HT1080 (cell line): ENCODE measurements at regions not wholly inside any gene's neighbourhood (a gene's known extent, or its start where the extent isn't known, plus 50 kb on each side); places are given as distances from the start of the nearest gene placed in this dataset.

Experiments
- DNase-seq: peaks from one replicate; pipeline ENCODE4 v3.0.0-alpha.2; 2015; ENCODE audit warnings: low read depth

- no peak for DNase-seq
Measured at GRCh38 chr3:116848248-116848829, 138.8 kb downstream of the TUSC7 start.

- DNase-seq: no peak
Measured at GRCh38 chr3:116849261-116849688, 139.7 kb downstream of the TUSC7 start.

- DNase-seq: no peak
Measured at GRCh38 chr3:116852803-116853202, 143.2 kb downstream of the TUSC7 start.

GRCh38 chr3:116863270-116863770 lies 153.7 kb downstream of the TUSC7 start:
- no peak for DNase-seq

- peak; percentile 20 for DNase-seq
Measured at GRCh38 chr3:116863822-116864589, 154.4 kb downstream of the TUSC7 start.

GRCh38 chr3:116864590-116864927 lies 155.0 kb downstream of the TUSC7 start:
- DNase-seq: no peak

GRCh38 chr3:116870379-116870778 lies 160.8 kb downstream of the TUSC7 start:
- DNase-seq: no peak

GRCh38 chr3:116871905-116872304 lies 162.3 kb downstream of the TUSC7 start:
- DNase-seq: no peak

GRCh38 chr3:116872688-116873087 lies 163.1 kb downstream of the TUSC7 start:
- no peak for DNase-seq

- no peak for DNase-seq
Measured at GRCh38 chr3:116873142-116873541, 163.6 kb downstream of the TUSC7 start.

GRCh38 chr3:116877968-116878367 lies 168.4 kb downstream of the TUSC7 start:
- no peak for DNase-seq

GRCh38 chr3:116886202-116886893 lies 176.8 kb downstream of the TUSC7 start:
- DNase-seq: no peak

GRCh38 chr3:116896116-116896515 lies 186.5 kb downstream of the TUSC7 start:
- DNase-seq: no peak

GRCh38 chr3:116897382-116897781 lies 187.8 kb downstream of the TUSC7 start:
- peak; percentile 1 for DNase-seq

- no peak for DNase-seq
Measured at GRCh38 chr3:116899253-116899652, 189.7 kb downstream of the TUSC7 start.

- DNase-seq: no peak
Measured at GRCh38 chr3:116905334-116905733, 195.8 kb downstream of the TUSC7 start.

GRCh38 chr3:116905794-116906193 lies 196.2 kb downstream of the TUSC7 start:
- DNase-seq: peak; percentile 8

- DNase-seq: no peak
Measured at GRCh38 chr3:116912116-116912515, 202.5 kb downstream of the TUSC7 start.

- DNase-seq: no peak
Measured at GRCh38 chr3:116914004-116914403, 204.4 kb downstream of the TUSC7 start.

- no peak for DNase-seq
Measured at GRCh38 chr3:116916836-116917235, 207.3 kb downstream of the TUSC7 start.

- no peak for DNase-seq
Measured at GRCh38 chr3:116920826-116921610, 211.4 kb downstream of the TUSC7 start.

GRCh38 chr3:116927918-116928317 lies 218.3 kb downstream of the TUSC7 start:
- DNase-seq: no peak
